HEK293 (cell line): ENCODE measurements at regions not wholly inside any gene's neighbourhood (a gene's known extent, or its start where the extent isn't known, plus 50 kb on each side); places are given as distances from the start of the nearest gene placed in this dataset.

Experiments used
- CTCF ChIA-PET: fragments of 350-600 bp; formaldehyde crosslinking; extraction: SDS; loops from one replicate; lab custom pipeline; 2021; ENCODE audit warnings: antibody characterized with exemption; lab: Yijun Ruan, JAX
- POLR2A ChIA-PET: fragments of 300-600 bp; formaldehyde crosslinking; extraction: SDS; loops from one replicate; lab custom pipeline; 2020; ENCODE audit warnings: antibody characterized with exemption, inconsistent platforms; lab: Yijun Ruan, JAX
- H3K27ac ChIP-seq: fragments of 200-500 bp; sonication (Bioruptor generic); 2 replicates; pipeline ENCODE4 v1.5.1; 2014; ENCODE audit warnings: low read depth, low read length, control low read depth, inconsistent platforms; ENCODE audit errors: extremely low read depth
- H3K36me3 ChIP-seq, 2 experiments: fragments of 200-500 bp in 1 of 2; sonication (Bioruptor generic) in 1 of 2; 1 replicate in 1 of 2; 2 replicates in 1 of 2; pipeline ENCODE4 v1.5.1; 2014 to 2017; ENCODE audit warnings: inconsistent platforms in 2 of 2, low read length in 2 of 2; ENCODE audit not compliant: control insufficient read depth in 2 of 2, insufficient read depth in 1 of 2
- H3K4me1 ChIP-seq: fragments of 200-500 bp; sonication (Bioruptor generic); 2 replicates; pipeline ENCODE4 v1.5.1; 2014; ENCODE audit warnings: mild to moderate bottlenecking, low read length, inconsistent platforms; ENCODE audit not compliant: control insufficient read depth, insufficient read depth
- H3K4me3 ChIP-seq: 2 replicates; pipeline ENCODE4 v1.5.1; 2011; ENCODE audit warnings: low read depth, mild to moderate bottlenecking, control low read depth, low read length, moderate library complexity
- H3K9me3 ChIP-seq: fragments of 200-500 bp; sonication (Bioruptor generic); 2 replicates; pipeline ENCODE4 v1.5.1; 2014; ENCODE audit warnings: low read depth, low read length, inconsistent platforms; ENCODE audit not compliant: control insufficient read depth, insufficient read depth
- EGR2 ChIP-seq: fragments of 450-650 bp; formaldehyde crosslinking; IDR thresholded peaks from 2 replicates; pipeline ENCODE4 v1.5.1; 2016; ENCODE audit warnings: low read depth, missing biosample characterization, missing genetic modification characterization
- FEZF1 ChIP-seq: fragments of 450-650 bp; formaldehyde crosslinking; IDR thresholded peaks from 2 replicates; pipeline ENCODE4 v1.5.1; 2016; ENCODE audit warnings: missing biosample characterization, missing genetic modification characterization
- GLIS2 ChIP-seq: fragments of 450-650 bp; formaldehyde crosslinking; IDR thresholded peaks from 2 replicates; pipeline ENCODE4 v1.5.1; 2016; ENCODE audit warnings: missing biosample characterization, missing genetic modification characterization
- HOXD13 ChIP-seq: sonication (generic); formaldehyde crosslinking; IDR thresholded peaks from 2 replicates; pipeline ENCODE4 v1.8.0; 2022; ENCODE audit warnings: missing genetic modification reagents, borderline replicate concordance
- IKZF3 ChIP-seq: fragments of 450-650 bp; IDR thresholded peaks from 2 replicates; pipeline ENCODE4 v1.5.0; 2018; ENCODE audit warnings: missing biosample characterization, mild to moderate bottlenecking, missing genetic modification characterization, moderate library complexity
- INSM2 ChIP-seq: fragments of 450-650 bp; formaldehyde crosslinking; IDR thresholded peaks from 2 replicates; pipeline ENCODE4 v1.5.1; 2016; ENCODE audit warnings: missing biosample characterization, missing genetic modification characterization
- WT1 ChIP-seq: fragments of 450-650 bp; formaldehyde crosslinking; IDR thresholded peaks from 2 replicates; pipeline ENCODE4 v1.5.1; 2016; ENCODE audit warnings: missing biosample characterization, missing genetic modification characterization
- YY2 ChIP-seq: fragments of 450-650 bp; formaldehyde crosslinking; IDR thresholded peaks from 2 replicates; pipeline ENCODE4 v1.5.1; 2016; ENCODE audit warnings: missing biosample characterization, missing genetic modification characterization
- ZBTB48 ChIP-seq: fragments of 450-650 bp; formaldehyde crosslinking; IDR thresholded peaks from 2 replicates; pipeline ENCODE4 v1.5.1; 2016; ENCODE audit warnings: missing biosample characterization, missing genetic modification characterization
- ZEB2 ChIP-seq: fragments of 450-650 bp; formaldehyde crosslinking; IDR thresholded peaks from 2 replicates; pipeline ENCODE4 v1.5.1; 2016; ENCODE audit warnings: missing biosample characterization, missing genetic modification characterization
- ZNF138 ChIP-seq: fragments of 450-650 bp; formaldehyde crosslinking; IDR thresholded peaks from 2 replicates; pipeline ENCODE4 v1.5.1; 2016; ENCODE audit warnings: missing biosample characterization, missing genetic modification characterization, borderline replicate concordance
- ZNF157 ChIP-seq: fragments of 450-650 bp; formaldehyde crosslinking; IDR thresholded peaks from 2 replicates; pipeline ENCODE4 v1.5.1; 2016; ENCODE audit warnings: missing biosample characterization, missing genetic modification characterization
- ZNF175 ChIP-seq: fragments of 450-650 bp; formaldehyde crosslinking; IDR thresholded peaks from 2 replicates; pipeline ENCODE4 v1.5.1; 2016; ENCODE audit warnings: missing biosample characterization, missing genetic modification characterization
- ZNF19 ChIP-seq: fragments of 450-650 bp; formaldehyde crosslinking; IDR thresholded peaks from 2 replicates; pipeline ENCODE4; 2016; ENCODE audit warnings: missing biosample characterization, missing genetic modification characterization, low read depth
- ZNF24 ChIP-seq: fragments of 450-650 bp; formaldehyde crosslinking; IDR thresholded peaks from 2 replicates; pipeline ENCODE4 v1.5.1; 2016; ENCODE audit warnings: missing biosample characterization, missing genetic modification characterization
- ZNF501 ChIP-seq: fragments of 450-650 bp; formaldehyde crosslinking; IDR thresholded peaks from 2 replicates; pipeline ENCODE4 v1.5.1; 2016; ENCODE audit warnings: missing biosample characterization, missing genetic modification characterization
- ZNF514 ChIP-seq: fragments of 450-650 bp; formaldehyde crosslinking; IDR thresholded peaks from 2 replicates; pipeline ENCODE4 v1.5.1; 2016; ENCODE audit warnings: missing biosample characterization, missing genetic modification characterization
- ZNF529 ChIP-seq: fragments of 450-650 bp; formaldehyde crosslinking; IDR thresholded peaks from 2 replicates; pipeline ENCODE4 v1.5.1; 2017; ENCODE audit warnings: missing genetic modification characterization, missing biosample characterization; ENCODE audit not compliant: insufficient replicate concordance
- ZNF596 ChIP-seq: fragments of 450-650 bp; IDR thresholded peaks from 2 replicates; pipeline ENCODE4 v1.5.0; 2018; ENCODE audit warnings: missing biosample characterization, mild to moderate bottlenecking, missing genetic modification characterization, moderate library complexity
- ZNF624 ChIP-seq: fragments of 450-650 bp; formaldehyde crosslinking; IDR thresholded peaks from 2 replicates; pipeline ENCODE4 v1.5.1; 2017; ENCODE audit warnings: missing biosample characterization, missing genetic modification characterization
- ZNF707 ChIP-seq: fragments of 450-650 bp; formaldehyde crosslinking; IDR thresholded peaks from 2 replicates; pipeline ENCODE4 v1.5.1; 2016; ENCODE audit warnings: missing biosample characterization, missing genetic modification characterization
- ZSCAN4 ChIP-seq: fragments of 450-650 bp; formaldehyde crosslinking; IDR thresholded peaks from 2 replicates; pipeline ENCODE4 v1.5.1; 2017; ENCODE audit warnings: missing biosample characterization, missing genetic modification characterization
- ZXDB ChIP-seq: fragments of 450-650 bp; formaldehyde crosslinking; IDR thresholded peaks from 2 replicates; pipeline ENCODE4 v1.5.1; 2016; ENCODE audit warnings: missing biosample characterization, missing genetic modification characterization
- TF ChIP-seq, protein P1 (sequence below): fragments of 450-650 bp; formaldehyde crosslinking; IDR thresholded peaks from 2 replicates; pipeline ENCODE4 v1.5.1; 2016; ENCODE audit warnings: missing biosample characterization, missing genetic modification characterization
- TF ChIP-seq, protein P2 (sequence below): fragments of 450-650 bp; formaldehyde crosslinking; IDR thresholded peaks from 2 replicates; pipeline ENCODE4 v1.5.1; 2016; ENCODE audit warnings: missing biosample characterization, missing genetic modification characterization

- TF ChIP-seq INSM2 (tag by site-specific recombination) (no peak), ZNF175 (tag by site-specific recombination) (no peak), YY2 (tag by site-specific recombination) (no peak), ZNF19 (tag by site-specific recombination) (no peak), ZNF24 (tag by site-specific recombination) (no peak)
- TF ChIP-seq, protein P1, sequence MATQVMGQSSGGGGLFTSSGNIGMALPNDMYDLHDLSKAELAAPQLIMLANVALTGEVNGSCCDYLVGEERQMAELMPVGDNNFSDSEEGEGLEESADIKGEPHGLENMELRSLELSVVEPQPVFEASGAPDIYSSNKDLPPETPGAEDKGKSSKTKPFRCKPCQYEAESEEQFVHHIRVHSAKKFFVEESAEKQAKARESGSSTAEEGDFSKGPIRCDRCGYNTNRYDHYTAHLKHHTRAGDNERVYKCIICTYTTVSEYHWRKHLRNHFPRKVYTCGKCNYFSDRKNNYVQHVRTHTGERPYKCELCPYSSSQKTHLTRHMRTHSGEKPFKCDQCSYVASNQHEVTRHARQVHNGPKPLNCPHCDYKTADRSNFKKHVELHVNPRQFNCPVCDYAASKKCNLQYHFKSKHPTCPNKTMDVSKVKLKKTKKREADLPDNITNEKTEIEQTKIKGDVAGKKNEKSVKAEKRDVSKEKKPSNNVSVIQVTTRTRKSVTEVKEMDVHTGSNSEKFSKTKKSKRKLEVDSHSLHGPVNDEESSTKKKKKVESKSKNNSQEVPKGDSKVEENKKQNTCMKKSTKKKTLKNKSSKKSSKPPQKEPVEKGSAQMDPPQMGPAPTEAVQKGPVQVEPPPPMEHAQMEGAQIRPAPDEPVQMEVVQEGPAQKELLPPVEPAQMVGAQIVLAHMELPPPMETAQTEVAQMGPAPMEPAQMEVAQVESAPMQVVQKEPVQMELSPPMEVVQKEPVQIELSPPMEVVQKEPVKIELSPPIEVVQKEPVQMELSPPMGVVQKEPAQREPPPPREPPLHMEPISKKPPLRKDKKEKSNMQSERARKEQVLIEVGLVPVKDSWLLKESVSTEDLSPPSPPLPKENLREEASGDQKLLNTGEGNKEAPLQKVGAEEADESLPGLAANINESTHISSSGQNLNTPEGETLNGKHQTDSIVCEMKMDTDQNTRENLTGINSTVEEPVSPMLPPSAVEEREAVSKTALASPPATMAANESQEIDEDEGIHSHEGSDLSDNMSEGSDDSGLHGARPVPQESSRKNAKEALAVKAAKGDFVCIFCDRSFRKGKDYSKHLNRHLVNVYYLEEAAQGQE (tag by site-specific recombination) = no peak
Measured at GRCh38 chr2:2985020-2985419, 392.6 kb downstream of the EIPR1 start (continued).

DNA sequence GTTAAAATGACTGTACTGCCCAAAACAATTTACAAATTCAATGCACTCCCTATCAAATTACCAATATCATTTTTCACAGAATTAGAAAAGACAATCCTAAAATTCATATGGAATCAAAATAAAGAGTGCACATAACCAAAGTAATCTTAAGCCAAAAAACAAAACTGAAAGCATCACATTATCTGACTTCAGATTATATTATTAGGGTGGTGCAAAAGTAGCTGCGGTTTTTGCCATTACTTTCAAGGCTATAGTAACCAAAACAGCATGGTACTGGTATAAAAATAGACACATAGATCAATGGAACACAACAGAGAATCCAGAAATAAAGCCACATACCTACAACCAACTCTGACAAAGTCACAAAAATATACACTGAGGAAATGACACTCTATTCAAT, 396.6 kb downstream of the EIPR1 start:
- TF ChIP-seq ZEB2 (tag by site-specific recombination) (no peak), WT1 (tag by site-specific recombination) (no peak), ZNF707 (no peak), ZSCAN4 (tag by site-specific recombination) (no peak)
- TF ChIP-seq, all 188 proteins: peak for 0
- POLR2A ChIA-PET = no interaction called here

DNA sequence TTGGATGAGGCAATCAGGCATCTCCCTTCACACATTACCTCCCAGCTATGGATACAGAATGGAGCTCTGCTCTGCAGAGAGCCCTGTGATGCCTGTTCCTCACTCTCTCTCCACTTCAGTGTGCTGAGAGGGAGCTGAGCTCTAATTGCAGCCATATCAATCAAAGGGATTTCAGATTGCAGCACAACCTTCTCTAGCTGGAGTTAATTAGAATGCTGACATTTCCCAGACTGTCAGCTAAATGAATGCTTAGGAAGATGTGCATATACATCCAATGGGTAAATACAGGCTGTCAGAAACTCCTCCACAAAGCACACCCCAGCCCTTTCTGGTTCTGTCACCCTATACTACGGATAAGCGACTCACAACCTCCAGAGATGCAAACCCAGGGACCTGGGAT, 402.6 kb downstream of the EIPR1 start:
- Histone ChIP-seq H3K27ac (no peak overlapping the region), H3K4me3 (no peak overlapping the region), H3K36me3 (no peaks in the 10 kb centered on the region), H3K9me3 (no peaks in the 10 kb centered on the region), H3K4me1 (no peaks in the 10 kb centered on the region)
- ChIA-PET CTCF (no interaction called here), POLR2A (no interaction called here)
- TF ChIP-seq ZNF514 (no peak), ZNF501 (no peak), HOXD13 (CRISPR knock-in tag) (no peak), IKZF3 (tag by site-specific recombination) (no peak), ZBTB48 (tag by site-specific recombination) (no peak), EGR2 (no peak), ZNF596 (no peak), ZNF529 (tag by site-specific recombination) (no peak), ZNF624 (tag by site-specific recombination) (no peak), ZNF138 (tag by site-specific recombination) (no peak), FEZF1 (tag by site-specific recombination) (no peak), ZXDB (tag by site-specific recombination) (no peak), GLIS2 (tag by site-specific recombination) (no peak), ZNF157 (no peak)
- TF ChIP-seq, protein P2, sequence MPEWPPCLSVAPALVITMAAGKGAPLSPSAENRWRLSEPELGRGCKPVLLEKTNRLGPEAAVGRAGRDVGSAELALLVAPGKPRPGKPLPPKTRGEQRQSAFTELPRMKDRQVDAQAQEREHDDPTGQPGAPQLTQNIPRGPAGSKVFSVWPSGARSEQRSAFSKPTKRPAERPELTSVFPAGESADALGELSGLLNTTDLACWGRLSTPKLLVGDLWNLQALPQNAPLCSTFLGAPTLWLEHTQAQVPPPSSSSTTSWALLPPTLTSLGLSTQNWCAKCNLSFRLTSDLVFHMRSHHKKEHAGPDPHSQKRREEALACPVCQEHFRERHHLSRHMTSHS = no peak

More for the DNA sequence above, 396.6 kb downstream of the EIPR1 start:
- H3K4me1 ChIP-seq = no peaks in the 10 kb centered on the region
- no peak overlapping the region for H3K27ac ChIP-seq
- no peaks in the 10 kb centered on the region for H3K9me3 ChIP-seq
- no peaks in the 10 kb centered on the region for H3K36me3 ChIP-seq
- H3K4me3 ChIP-seq = no peak overlapping the region
- CTCF ChIA-PET = no interaction called here
